ENCODE measurements at regions not wholly inside any gene's neighbourhood (a gene's known extent, or its start where the extent isn't known, plus 50 kb on each side); places are given as distances from the start of the nearest gene placed in this dataset.

DNA sequence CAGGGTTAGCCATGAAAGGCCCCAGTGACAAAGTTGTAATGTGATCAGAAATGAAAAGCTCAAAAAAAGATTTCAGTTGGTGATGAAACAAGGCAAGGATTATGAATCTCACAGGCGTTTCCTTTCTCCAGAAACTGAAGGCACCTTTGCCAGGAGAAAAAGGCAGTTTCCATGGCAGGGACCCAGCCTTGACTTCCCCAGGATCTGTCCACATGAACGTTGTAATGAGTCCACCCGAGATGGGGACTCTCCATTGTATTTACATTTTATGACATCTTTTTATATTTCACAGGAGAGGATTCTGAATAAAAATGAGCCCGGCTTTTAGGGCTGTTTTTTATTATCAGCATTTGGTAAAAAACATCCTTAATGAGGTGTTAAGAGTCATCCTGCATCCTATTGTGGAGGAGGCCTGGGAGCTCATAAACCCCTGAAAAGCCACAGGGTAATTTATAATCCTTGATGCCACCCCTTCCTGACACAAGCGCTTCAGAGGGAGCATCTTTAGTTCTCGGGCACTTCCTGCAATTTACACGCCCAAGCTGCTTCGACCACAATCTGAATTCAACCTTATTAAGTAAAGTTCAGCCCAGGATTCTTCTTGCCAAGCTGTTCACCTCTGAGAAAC lies 74.1 kb upstream of the SALL4 start:
- DNase-seq (ENCODE audit: low read depth) = no peak

GRCh38 chr20:51873652-51874051 lies 71.3 kb upstream of the SALL4 start:
- no peak for DNase-seq (ENCODE audit: low read depth)

- DNase-seq (ENCODE audit: low read depth) = no peak
Measured at GRCh38 chr20:51871943-51872342, 69.6 kb upstream of the SALL4 start.

- no peak for DNase-seq (ENCODE audit: low read depth)
Measured at GRCh38 chr20:51869002-51869401, 66.7 kb upstream of the SALL4 start.

DNA sequence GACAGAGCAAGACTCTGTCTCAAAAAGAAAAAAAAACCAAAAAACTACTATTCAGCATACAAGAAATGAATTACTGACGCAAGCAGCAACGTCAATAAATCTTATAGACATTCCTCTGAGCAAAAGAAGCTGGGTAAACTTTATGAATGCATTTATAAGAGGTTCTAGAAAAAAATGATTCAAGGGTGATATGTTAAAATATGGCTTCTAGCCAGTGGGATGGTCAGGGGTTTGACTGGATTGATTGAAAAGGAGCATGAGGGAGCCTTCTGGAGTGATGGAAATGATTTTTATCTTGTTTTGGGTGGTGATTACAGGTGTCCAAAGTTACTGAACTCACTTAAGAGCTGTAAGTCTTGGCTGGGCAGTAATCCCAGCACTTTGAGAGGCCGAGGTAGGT lies 64.9 kb upstream of the SALL4 start:
- DNase-seq (ENCODE audit: low read depth) = no peak

DNA sequence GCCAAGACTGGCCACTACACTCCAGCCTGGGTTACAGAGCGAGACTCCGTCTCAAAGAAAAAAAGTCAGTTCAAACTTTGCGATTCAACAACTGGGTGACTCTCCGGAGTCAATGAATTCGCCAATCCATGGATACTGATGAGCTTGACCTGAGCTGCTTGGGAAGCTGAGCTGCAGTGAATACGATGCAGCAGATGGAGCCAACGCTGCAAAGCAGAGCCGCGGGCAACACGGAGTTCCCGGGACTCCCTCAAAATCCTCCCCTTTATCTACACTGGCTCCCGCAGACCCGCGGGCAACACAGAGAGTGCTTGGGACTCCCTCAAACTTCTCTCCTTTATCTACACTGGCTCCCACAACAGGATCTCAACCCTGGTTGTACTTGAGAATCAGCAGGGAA lies 62.6 kb upstream of the SALL4 start:
- no peak for DNase-seq (ENCODE audit: low read depth)

DNA sequence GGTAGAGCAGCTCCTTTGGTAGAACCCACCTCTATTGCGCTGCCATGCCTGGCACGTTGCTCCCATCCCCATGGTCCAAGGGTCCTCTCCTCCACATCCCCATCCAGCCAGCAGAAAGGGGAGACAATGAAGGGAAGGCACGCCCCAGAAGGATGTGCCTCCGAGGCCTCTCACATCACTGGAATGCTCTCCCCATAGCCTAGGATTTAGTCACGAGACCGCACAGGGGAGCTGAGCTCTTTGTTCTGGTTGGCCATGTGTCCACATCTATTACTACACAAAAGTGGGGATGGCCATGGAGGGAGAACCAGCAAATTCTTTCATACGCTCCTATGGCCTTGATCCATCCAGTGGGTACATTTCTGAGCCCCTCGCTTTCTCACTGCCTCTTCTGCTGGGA lies 60.5 kb upstream of the SALL4 start:
- DNase-seq (ENCODE audit: low read depth) = peak; percentile 33

DNA sequence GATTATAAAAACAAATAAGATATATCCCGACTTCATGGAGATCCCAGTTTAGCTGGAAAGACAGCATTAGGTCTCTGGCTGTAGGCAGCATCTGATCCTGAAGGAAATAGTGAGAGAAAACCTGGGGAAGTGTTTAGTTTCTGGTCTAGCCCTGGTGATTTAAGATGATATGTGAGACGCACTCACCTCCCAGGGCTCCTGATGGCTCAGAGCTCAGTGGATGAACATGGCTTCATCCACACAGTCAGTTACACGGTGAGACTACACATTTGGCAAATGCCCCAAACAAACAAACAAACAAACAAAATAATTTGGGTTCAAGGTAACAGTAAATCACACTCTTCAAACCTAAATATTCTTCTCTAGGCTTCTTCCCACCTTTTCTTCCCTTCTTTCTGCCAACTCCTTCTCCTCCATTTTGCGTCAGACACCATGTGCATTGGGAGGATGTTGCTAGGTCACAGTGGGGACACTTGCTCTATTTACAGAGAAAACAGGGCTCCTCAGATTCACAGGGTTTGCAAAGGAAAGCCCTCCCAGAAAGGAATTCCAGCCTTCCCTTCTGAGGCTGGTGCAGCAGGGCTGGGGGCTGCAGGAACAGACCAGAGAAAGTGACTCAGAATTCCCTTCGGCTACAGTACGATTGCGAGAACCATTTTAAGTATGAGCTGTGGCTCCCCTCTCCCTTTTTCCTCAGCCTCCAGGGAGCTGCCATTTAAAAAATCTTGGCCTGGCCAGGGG lies 59.6 kb upstream of the SALL4 start:
- DNase-seq (ENCODE audit: low read depth) = peak; percentile 14

- DNase-seq (ENCODE audit: low read depth) = peak; percentile 31
Measured at GRCh38 chr20:51860111-51860882, 58.0 kb upstream of the SALL4 start.

DNA sequence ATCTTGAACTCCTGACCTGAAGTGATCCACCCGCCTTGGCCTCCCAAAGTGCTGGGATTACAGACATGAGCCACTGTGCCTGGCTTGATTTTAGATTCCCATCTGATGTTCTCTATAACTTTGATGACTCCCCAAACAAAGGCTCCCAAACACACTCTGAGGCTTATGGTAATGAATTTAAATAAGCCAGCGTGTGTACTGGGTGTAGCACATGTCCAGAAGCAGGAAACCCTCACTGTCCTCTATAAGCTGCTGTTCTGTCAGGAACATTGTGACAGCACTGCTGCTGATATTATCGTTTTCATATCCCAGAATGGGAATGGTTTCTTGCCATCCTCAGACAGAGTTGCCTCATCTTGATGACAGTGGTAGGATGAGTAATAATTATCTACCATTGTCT lies 54.1 kb upstream of the SALL4 start:
- no peak for DNase-seq (ENCODE audit: low read depth)

GRCh38 chr20:51854921-51855320 lies 52.6 kb upstream of the SALL4 start:
- no peak for DNase-seq (ENCODE audit: low read depth)
